Astrocyte (in vitro differentiated cells and primary cell): ENCODE measurements at regions not wholly inside any gene's neighbourhood (a gene's known extent, or its start where the extent isn't known, plus 50 kb on each side); places are given as distances from the start of the nearest gene placed in this dataset.

Source experiments
- DNase-seq: peaks from one replicate; pipeline ENCODE4 v3.0.0-alpha.2; 2010; ENCODE audit warnings: low read depth
- FAIRE-seq: peaks from 2 replicates; lab custom pipeline; 2011; peaks lifted over from hg19 to GRCh38; lab: Jason Lieb, UNC
- H2AFZ ChIP-seq: 2 replicates; pipeline ENCODE4 v1.6.0; 2012; ENCODE audit warnings: low read depth, low read length, inconsistent platforms
- H3K27ac ChIP-seq: 2 replicates; pipeline ENCODE4 v1.5.1; 2011; ENCODE audit warnings: low read depth, low read length, inconsistent platforms
- H3K27me3 ChIP-seq: 2 replicates; pipeline ENCODE4 v1.6.0; 2011; ENCODE audit warnings: low read length, inconsistent platforms; ENCODE audit not compliant: insufficient read depth
- H3K36me3 ChIP-seq: 2 replicates; pipeline ENCODE4 v1.5.1; 2011; ENCODE audit warnings: low read length, inconsistent platforms; ENCODE audit not compliant: insufficient read depth
- H3K4me1 ChIP-seq: 2 replicates; pipeline ENCODE4 v1.5.1; 2011; ENCODE audit warnings: low read length, inconsistent platforms; ENCODE audit not compliant: insufficient read depth
- H3K4me2 ChIP-seq: 2 replicates; pipeline ENCODE4 v1.6.0; 2012; ENCODE audit warnings: low read length, inconsistent platforms
- H3K4me3 ChIP-seq: 2 replicates; pipeline ENCODE4 v1.5.1; 2011; ENCODE audit warnings: low read depth, mild to moderate bottlenecking, low read length, inconsistent platforms; ENCODE audit not compliant: insufficient read depth
- H3K79me2 ChIP-seq: 2 replicates; pipeline ENCODE4 v1.6.0; 2012; ENCODE audit warnings: mild to moderate bottlenecking, low read length, inconsistent platforms; ENCODE audit not compliant: insufficient read depth
- H3K9ac ChIP-seq: 2 replicates; pipeline ENCODE4 v1.6.0; 2012; ENCODE audit warnings: mild to moderate bottlenecking, low read length, inconsistent platforms
- H3K9me3 ChIP-seq: 2 replicates; pipeline ENCODE4 v1.5.1; 2012; ENCODE audit warnings: low read depth, mild to moderate bottlenecking, low read length, inconsistent platforms; ENCODE audit not compliant: insufficient read depth
- H4K20me1 ChIP-seq: 2 replicates; pipeline ENCODE4 v1.6.0; 2012; ENCODE audit warnings: low read length, inconsistent platforms; ENCODE audit not compliant: insufficient read depth
- H3K27ac Mint-ChIP-seq: one replicate; pipeline ENCODE4 v1.8.0; 2021; ENCODE audit warnings: mild to moderate bottlenecking, mixed read lengths; ENCODE audit not compliant: unreplicated experiment
- H3K27me3 Mint-ChIP-seq: one replicate; pipeline ENCODE4 v1.8.0; 2021; ENCODE audit warnings: low read depth, mixed read lengths; ENCODE audit not compliant: unreplicated experiment
- H3K36me3 Mint-ChIP-seq: one replicate; pipeline ENCODE4 v1.8.0; 2021; ENCODE audit warnings: low read depth, mixed read lengths; ENCODE audit not compliant: unreplicated experiment
- H3K4me1 Mint-ChIP-seq: one replicate; pipeline ENCODE4 v1.8.0; 2021; ENCODE audit warnings: low read depth, mixed read lengths; ENCODE audit not compliant: unreplicated experiment
- H3K4me3 Mint-ChIP-seq: one replicate; pipeline ENCODE4 v1.8.0; 2021; ENCODE audit warnings: mild to moderate bottlenecking, moderate library complexity, mixed read lengths; ENCODE audit not compliant: unreplicated experiment
- H3K9me3 Mint-ChIP-seq: one replicate; pipeline ENCODE4 v1.8.0; 2021; ENCODE audit warnings: mild to moderate bottlenecking, mixed read lengths; ENCODE audit not compliant: unreplicated experiment
- CTCF ChIP-seq: IDR thresholded peaks from 2 replicates; pipeline ENCODE4 v1.5.1; 2011; ENCODE audit warnings: low read depth, mild to moderate bottlenecking, inconsistent platforms, low read length, moderate library complexity; ENCODE audit not compliant: insufficient read depth
- EZH2 ChIP-seq: IDR thresholded peaks from 2 replicates; pipeline ENCODE4 v1.6.1; 2012; ENCODE audit warnings: mild to moderate bottlenecking, low read length, inconsistent platforms; ENCODE audit not compliant: insufficient read depth

- H3K4me3 ChIP-seq, result no peak overlapping the region
- no peak overlapping the region for H3K27ac ChIP-seq
- no peak for TF ChIP-seq CTCF
- TF ChIP-seq EZH2, result no peak
- H2AFZ ChIP-seq, result no peak overlapping the region
- no peaks in the 10 kb centered on the region for H3K4me1 ChIP-seq
- no peaks in the 10 kb centered on the region for H3K27me3 ChIP-seq
- no peak overlapping the region for H3K4me2 ChIP-seq
- no peak overlapping the region for H3K27ac Mint-ChIP-seq
- DNase-seq, result no peak
- peaks cover 3% of the 10 kb centered on the region for H3K4me1 Mint-ChIP-seq
- no peaks in the 10 kb centered on the region for H3K36me3 ChIP-seq
- peak; percentile 56 for FAIRE-seq
- no peaks in the 10 kb centered on the region for H3K79me2 ChIP-seq
- H3K36me3 Mint-ChIP-seq, result no peaks in the 10 kb centered on the region
- no peaks in the 10 kb centered on the region for H3K9me3 ChIP-seq
- H4K20me1 ChIP-seq, result no peaks in the 10 kb centered on the region
- no peak overlapping the region for H3K4me3 Mint-ChIP-seq
- no peaks in the 10 kb centered on the region for H3K27me3 Mint-ChIP-seq
- no peaks in the 10 kb centered on the region for H3K9me3 Mint-ChIP-seq
- no peak overlapping the region for H3K9ac ChIP-seq
These were observed 80.2 kb downstream of the SH2D1A start for GRCh38 chrX:124426288-124427169.

DNA sequence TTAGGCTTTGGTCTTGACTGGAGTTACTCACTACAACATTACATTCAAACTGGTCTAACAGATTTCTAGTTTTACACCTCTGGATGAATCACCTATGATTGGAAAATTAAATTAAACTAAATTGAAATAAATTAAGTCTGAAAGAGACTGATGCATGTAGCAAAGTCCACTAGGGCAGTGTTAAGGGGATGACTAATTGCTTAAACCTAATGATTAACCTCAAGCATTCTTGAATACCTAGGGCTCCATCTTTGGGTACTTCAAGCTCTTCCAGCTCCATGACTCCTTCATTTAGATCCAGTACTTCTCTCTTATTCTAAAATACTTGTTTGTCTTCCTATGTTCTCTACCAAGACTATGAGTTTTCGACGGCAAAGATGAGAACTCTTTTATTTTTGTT is 86.8 kb downstream of the SH2D1A start:
- Histone ChIP-seq H3K79me2 (no peaks in the 10 kb centered on the region), H3K27ac (no peak overlapping the region), H3K4me1 (no peaks in the 10 kb centered on the region), H3K9ac (no peak overlapping the region), H3K36me3 (no peaks in the 10 kb centered on the region), H2AFZ (no peak overlapping the region), H3K9me3 (no peaks in the 10 kb centered on the region), H4K20me1 (no peaks in the 10 kb centered on the region), H3K4me3 (no peak overlapping the region), H3K4me2 (no peak overlapping the region), H3K27me3 (no peaks in the 10 kb centered on the region)
- Mint-ChIP-seq H3K4me1 (peaks cover 2% of the 10 kb centered on the region), H3K9me3 (no peaks in the 10 kb centered on the region), H3K27ac (no peak overlapping the region), H3K4me3 (no peak overlapping the region), H3K27me3 (no peaks in the 10 kb centered on the region), H3K36me3 (no peaks in the 10 kb centered on the region)
- FAIRE-seq, result peak; percentile 67
- no peak for TF ChIP-seq EZH2
- no peak for TF ChIP-seq CTCF
- no peak for DNase-seq

GRCh38 chrX:124435616-124436015 is 89.3 kb downstream of the SH2D1A start:
- H3K9me3 Mint-ChIP-seq, result no peaks in the 10 kb centered on the region
- H3K27ac ChIP-seq, result no peak overlapping the region
- H3K79me2 ChIP-seq, result no peaks in the 10 kb centered on the region
- H3K36me3 Mint-ChIP-seq, result no peaks in the 10 kb centered on the region
- H3K4me3 Mint-ChIP-seq, result no peak overlapping the region
- H4K20me1 ChIP-seq, result no peaks in the 10 kb centered on the region
- FAIRE-seq (peak; percentile 54), DNase-seq (no peak)
- H3K9me3 ChIP-seq, result no peaks in the 10 kb centered on the region
- no peak overlapping the region for H2AFZ ChIP-seq
- H3K36me3 ChIP-seq, result no peaks in the 10 kb centered on the region
- H3K27me3 Mint-ChIP-seq, result no peaks in the 10 kb centered on the region
- TF ChIP-seq CTCF (no peak), EZH2 (no peak)
- no peak overlapping the region for H3K27ac Mint-ChIP-seq
- H3K4me1 ChIP-seq, result no peaks in the 10 kb centered on the region
- H3K4me3 ChIP-seq, result no peak overlapping the region
- H3K4me2 ChIP-seq, result no peak overlapping the region
- peaks cover 2% of the 10 kb centered on the region for H3K4me1 Mint-ChIP-seq
- no peak overlapping the region for H3K9ac ChIP-seq
- no peaks in the 10 kb centered on the region for H3K27me3 ChIP-seq
